ENCODE measurements at regions not wholly inside any gene's neighbourhood (a gene's known extent, or its start where the extent isn't known, plus 50 kb on each side); places are given as distances from the start of the nearest gene placed in this dataset.
A peak's percentile ranks its signal among the peaks of the same experiment; 100 is the strongest.

GRCh38 chr20:59448851-59449444 lies 148.5 kb downstream of the EDN3 start:
- Mint-ChIP-seq H3K4me1 (peaks cover 5% of the 10 kb centered on the region), H3K27ac (no peak overlapping the region), H3K4me3 (no peak overlapping the region), H3K36me3 (ENCODE audit: low read depth) (peaks cover 7% of the 10 kb centered on the region), H3K27me3 (peaks cover 96% of the 10 kb centered on the region)
- no peaks in the 10 kb centered on the region for H3K9me3 ChIP-seq (ENCODE audit: control insufficient read depth, low read length, poor library complexity, severe bottlenecking)
- DNase-seq (no peak), ATAC-seq (no peak)

DNA sequence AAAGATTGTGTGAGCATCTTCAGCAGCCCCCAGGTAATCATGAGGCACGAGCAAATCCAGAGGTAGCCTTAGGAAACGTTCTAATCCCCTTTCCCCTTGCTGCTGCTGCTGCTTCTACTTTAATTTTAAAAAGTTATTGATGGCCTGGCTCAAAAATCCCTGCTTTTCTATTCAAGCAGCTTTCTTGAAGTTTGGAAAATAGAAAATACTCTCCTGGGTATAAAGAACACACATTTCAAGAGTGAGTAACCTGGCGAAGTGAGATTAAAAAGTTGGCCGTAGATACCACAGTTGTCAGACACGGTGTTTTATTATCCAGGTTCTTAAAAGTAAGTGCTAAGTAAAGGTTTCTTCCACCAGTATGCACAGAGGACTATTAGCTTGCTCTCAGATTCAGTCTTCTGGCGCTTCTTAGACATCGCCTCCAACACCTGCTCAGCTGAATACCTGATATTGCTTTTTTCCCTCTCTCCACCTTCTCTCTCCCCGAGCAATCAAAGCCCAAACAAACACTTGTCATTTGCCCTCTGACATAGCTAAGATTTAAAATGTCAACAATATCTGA lies 150.7 kb downstream of the EDN3 start:
- ATAC-seq (no peak), DNase-seq (no peak)
- Mint-ChIP-seq H3K4me3 (no peak overlapping the region), H3K27me3 (peaks cover 82% of the 10 kb centered on the region), H3K27ac (no peak overlapping the region), H3K36me3 (ENCODE audit: low read depth) (peaks cover 7% of the 10 kb centered on the region), H3K4me1 (peaks cover 5% of the 10 kb centered on the region)
- no peaks in the 10 kb centered on the region for H3K9me3 ChIP-seq (ENCODE audit: control insufficient read depth, low read length, poor library complexity, severe bottlenecking)

GRCh38 chr20:59451641-59452040 lies 151.2 kb downstream of the EDN3 start:
- Mint-ChIP-seq H3K27ac (no peak overlapping the region), H3K36me3 (ENCODE audit: low read depth) (peaks cover 7% of the 10 kb centered on the region), H3K4me3 (no peak overlapping the region), H3K27me3 (peaks cover 81% of the 10 kb centered on the region), H3K4me1 (peaks cover 5% of the 10 kb centered on the region)
- no peak for ATAC-seq
- DNase-seq = no peak
- H3K9me3 ChIP-seq (ENCODE audit: control insufficient read depth, low read length, poor library complexity, severe bottlenecking) = no peaks in the 10 kb centered on the region

- no peaks in the 10 kb centered on the region for H3K9me3 ChIP-seq (ENCODE audit: control insufficient read depth, low read length, poor library complexity, severe bottlenecking)
- Mint-ChIP-seq H3K4me1 (peaks cover 2% of the 10 kb centered on the region), H3K27ac (no peak overlapping the region), H3K4me3 (no peak overlapping the region), H3K27me3 (peaks cover 76% of the 10 kb centered on the region), H3K36me3 (ENCODE audit: low read depth) (peaks cover 5% of the 10 kb centered on the region)
- no peak for DNase-seq
- no peak for ATAC-seq
These were observed 151.5 kb upstream of the PHACTR3 start for GRCh38 chr20:59452856-59453255.

GRCh38 chr20:59453759-59454560 lies 150.4 kb upstream of the PHACTR3 start:
- DNase-seq = no peak
- peaks cover 2% of the 10 kb centered on the region for H3K4me1 Mint-ChIP-seq

GRCh38 chr20:59455402-59456341 lies 148.7 kb upstream of the PHACTR3 start:
- no peaks in the 10 kb centered on the region for H3K4me1 Mint-ChIP-seq
- ATAC-seq (no peak), DNase-seq (no peak)
- no peaks in the 10 kb centered on the region for H3K9me3 ChIP-seq (ENCODE audit: control insufficient read depth, low read length, poor library complexity, severe bottlenecking)
- H3K4me3 Mint-ChIP-seq = no peak overlapping the region
- peaks cover 60% of the 10 kb centered on the region for H3K27me3 Mint-ChIP-seq
- H3K36me3 Mint-ChIP-seq (ENCODE audit: low read depth) = peaks cover 3% of the 10 kb centered on the region
- no peak overlapping the region for H3K27ac Mint-ChIP-seq

More at GRCh38 chr20:59453759-59454560, 150.4 kb upstream of the PHACTR3 start:
- Mint-ChIP-seq H3K27me3 (peaks cover 74% of the 10 kb centered on the region), H3K4me3 (no peak overlapping the region), H3K27ac (peak overlapping the region; percentile 29), H3K36me3 (ENCODE audit: low read depth) (peaks cover 7% of the 10 kb centered on the region)
- ATAC-seq = no peak
- H3K9me3 ChIP-seq (ENCODE audit: control insufficient read depth, low read length, poor library complexity, severe bottlenecking) = no peaks in the 10 kb centered on the region

DNA sequence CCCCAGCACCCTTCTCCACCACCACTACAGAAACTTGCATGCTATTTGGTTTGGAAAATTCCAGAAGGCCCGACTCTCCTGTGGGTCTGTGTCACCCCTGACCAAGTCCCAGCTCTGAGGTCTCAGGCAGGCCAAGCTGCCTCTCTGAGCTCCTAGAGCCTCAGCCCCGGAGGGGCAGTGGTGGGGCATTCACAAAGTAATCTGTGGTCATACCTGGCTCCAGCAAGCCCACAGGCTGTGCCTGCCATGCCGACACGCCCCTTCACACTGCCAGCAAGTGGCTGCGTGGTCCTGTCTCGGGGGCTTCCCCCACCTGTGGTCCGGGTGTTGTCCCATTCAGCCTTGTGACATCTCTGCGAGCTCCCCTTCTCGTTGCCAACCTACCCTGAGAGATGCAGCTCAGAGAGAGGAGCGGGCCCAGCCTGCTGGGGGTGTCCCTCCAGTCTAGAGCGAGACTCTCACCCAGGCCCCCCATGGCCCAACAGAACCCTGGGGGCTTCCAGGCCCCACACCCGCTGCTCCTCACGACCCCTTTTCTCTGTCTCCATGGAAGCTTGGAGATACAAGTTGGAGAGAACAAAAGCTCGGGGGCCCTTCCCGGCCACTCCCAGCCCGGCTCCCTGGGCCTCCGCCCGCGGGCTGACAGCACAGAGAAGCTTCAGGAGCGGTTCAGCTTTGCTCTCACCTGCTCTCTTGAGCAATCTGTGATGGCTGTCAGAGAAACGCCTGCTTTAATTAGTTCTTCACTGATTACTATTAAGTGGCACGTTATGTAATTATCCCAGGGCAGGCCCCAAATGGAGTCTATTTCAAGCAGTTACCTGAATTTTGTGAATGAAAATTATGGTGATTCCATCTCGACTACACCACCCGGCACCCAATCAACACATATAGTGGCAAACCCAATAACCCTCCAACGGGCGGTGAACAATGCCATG lies 147.7 kb upstream of the PHACTR3 start:
- ATAC-seq = no peak
- H3K27me3 Mint-ChIP-seq = peaks cover 59% of the 10 kb centered on the region
- H3K27ac Mint-ChIP-seq = no peak overlapping the region
- no peaks in the 10 kb centered on the region for H3K9me3 ChIP-seq (ENCODE audit: control insufficient read depth, low read length, poor library complexity, severe bottlenecking)
- peaks cover 4% of the 10 kb centered on the region for H3K36me3 Mint-ChIP-seq (ENCODE audit: low read depth)
- DNase-seq = no peak
- no peaks in the 10 kb centered on the region for H3K4me1 Mint-ChIP-seq
- no peak overlapping the region for H3K4me3 Mint-ChIP-seq

DNA sequence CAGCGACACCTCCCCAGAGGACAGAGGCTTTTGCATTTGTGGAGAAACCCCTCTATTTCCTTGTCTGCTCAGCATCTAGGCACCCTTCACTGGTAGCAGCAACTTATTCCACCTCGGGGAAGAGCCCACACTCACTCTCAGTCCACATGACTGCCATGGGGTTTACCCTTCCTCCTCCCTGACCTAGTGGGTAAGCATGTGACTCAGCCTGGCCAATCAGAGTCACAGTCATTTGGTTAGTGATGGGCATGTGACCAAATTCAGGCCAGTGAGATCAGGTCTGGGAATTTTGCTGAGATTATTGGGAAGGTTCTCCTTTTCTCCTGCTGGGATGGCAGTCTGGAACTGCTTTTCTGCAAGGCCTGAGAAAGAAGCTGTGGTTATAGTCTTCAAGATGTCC lies 145.7 kb upstream of the PHACTR3 start:
- H3K36me3 Mint-ChIP-seq (ENCODE audit: low read depth) = peaks cover 4% of the 10 kb centered on the region
- no peaks in the 10 kb centered on the region for H3K4me1 Mint-ChIP-seq
- no peak for ATAC-seq
- no peak for DNase-seq
- H3K27ac Mint-ChIP-seq = no peak overlapping the region
- H3K27me3 Mint-ChIP-seq = peaks cover 50% of the 10 kb centered on the region
- H3K9me3 ChIP-seq (ENCODE audit: control insufficient read depth, low read length, poor library complexity, severe bottlenecking) = no peaks in the 10 kb centered on the region
- H3K4me3 Mint-ChIP-seq = no peak overlapping the region

DNA sequence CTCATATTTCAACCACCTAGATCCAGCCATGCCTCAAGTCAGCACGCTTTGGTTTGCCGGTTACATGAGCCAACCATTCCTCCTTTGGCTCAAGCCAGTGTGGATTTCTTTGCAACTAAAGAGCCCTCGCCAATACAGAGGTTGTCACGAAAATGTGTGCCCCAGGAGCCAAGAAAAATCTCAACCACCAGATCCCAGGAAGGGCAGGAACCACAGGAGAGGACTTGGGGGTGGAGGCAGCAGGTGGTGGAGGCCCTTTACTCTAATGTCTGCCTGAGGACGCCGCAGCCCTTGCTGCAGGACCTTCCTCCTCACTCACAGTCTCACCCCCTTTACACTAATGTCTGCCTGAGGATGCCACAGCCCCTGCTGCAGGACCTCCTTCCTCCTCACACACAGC lies 144.8 kb upstream of the PHACTR3 start:
- ATAC-seq (no peak), DNase-seq (no peak)
- Mint-ChIP-seq H3K4me1 (no peaks in the 10 kb centered on the region), H3K36me3 (ENCODE audit: low read depth) (peaks cover 4% of the 10 kb centered on the region), H3K4me3 (no peak overlapping the region), H3K27ac (no peak overlapping the region), H3K27me3 (peaks cover 45% of the 10 kb centered on the region)
- no peaks in the 10 kb centered on the region for H3K9me3 ChIP-seq (ENCODE audit: control insufficient read depth, low read length, poor library complexity, severe bottlenecking)

- ATAC-seq = no peak
- no peaks in the 10 kb centered on the region for H3K4me1 Mint-ChIP-seq
- no peak for DNase-seq
- H3K9me3 ChIP-seq (ENCODE audit: control insufficient read depth, low read length, poor library complexity, severe bottlenecking) = no peaks in the 10 kb centered on the region
- no peak overlapping the region for H3K27ac Mint-ChIP-seq
- peaks cover 45% of the 10 kb centered on the region for H3K27me3 Mint-ChIP-seq
- H3K36me3 Mint-ChIP-seq (ENCODE audit: low read depth) = peaks cover 4% of the 10 kb centered on the region
- H3K4me3 Mint-ChIP-seq = no peak overlapping the region
These were observed 144.0 kb upstream of the PHACTR3 start for GRCh38 chr20:59460352-59460751.

- no peak for ATAC-seq
- no peak for DNase-seq
- H3K9me3 ChIP-seq (ENCODE audit: control insufficient read depth, low read length, poor library complexity, severe bottlenecking) = no peaks in the 10 kb centered on the region
- no peak overlapping the region for H3K27ac Mint-ChIP-seq
- no peak overlapping the region for H3K4me3 Mint-ChIP-seq
- no peaks in the 10 kb centered on the region for H3K4me1 Mint-ChIP-seq
- H3K36me3 Mint-ChIP-seq (ENCODE audit: low read depth) = peaks cover 4% of the 10 kb centered on the region
- peaks cover 41% of the 10 kb centered on the region for H3K27me3 Mint-ChIP-seq
These were observed 142.8 kb upstream of the PHACTR3 start for GRCh38 chr20:59461526-59461925.

GRCh38 chr20:59462249-59462648 lies 142.1 kb upstream of the PHACTR3 start:
- ATAC-seq (no peak), DNase-seq (no peak)
- Mint-ChIP-seq H3K27me3 (peaks cover 39% of the 10 kb centered on the region), H3K36me3 (ENCODE audit: low read depth) (peaks cover 4% of the 10 kb centered on the region), H3K4me3 (no peak overlapping the region), H3K27ac (no peak overlapping the region), H3K4me1 (no peaks in the 10 kb centered on the region)
- H3K9me3 ChIP-seq (ENCODE audit: control insufficient read depth, low read length, poor library complexity, severe bottlenecking) = no peaks in the 10 kb centered on the region
